ENCODE measurements at regions not wholly inside any gene's neighbourhood (a gene's known extent, or its start where the extent isn't known, plus 50 kb on each side); places are given as distances from the start of the nearest gene placed in this dataset.

- TF ChIP-seq, protein P1, sequence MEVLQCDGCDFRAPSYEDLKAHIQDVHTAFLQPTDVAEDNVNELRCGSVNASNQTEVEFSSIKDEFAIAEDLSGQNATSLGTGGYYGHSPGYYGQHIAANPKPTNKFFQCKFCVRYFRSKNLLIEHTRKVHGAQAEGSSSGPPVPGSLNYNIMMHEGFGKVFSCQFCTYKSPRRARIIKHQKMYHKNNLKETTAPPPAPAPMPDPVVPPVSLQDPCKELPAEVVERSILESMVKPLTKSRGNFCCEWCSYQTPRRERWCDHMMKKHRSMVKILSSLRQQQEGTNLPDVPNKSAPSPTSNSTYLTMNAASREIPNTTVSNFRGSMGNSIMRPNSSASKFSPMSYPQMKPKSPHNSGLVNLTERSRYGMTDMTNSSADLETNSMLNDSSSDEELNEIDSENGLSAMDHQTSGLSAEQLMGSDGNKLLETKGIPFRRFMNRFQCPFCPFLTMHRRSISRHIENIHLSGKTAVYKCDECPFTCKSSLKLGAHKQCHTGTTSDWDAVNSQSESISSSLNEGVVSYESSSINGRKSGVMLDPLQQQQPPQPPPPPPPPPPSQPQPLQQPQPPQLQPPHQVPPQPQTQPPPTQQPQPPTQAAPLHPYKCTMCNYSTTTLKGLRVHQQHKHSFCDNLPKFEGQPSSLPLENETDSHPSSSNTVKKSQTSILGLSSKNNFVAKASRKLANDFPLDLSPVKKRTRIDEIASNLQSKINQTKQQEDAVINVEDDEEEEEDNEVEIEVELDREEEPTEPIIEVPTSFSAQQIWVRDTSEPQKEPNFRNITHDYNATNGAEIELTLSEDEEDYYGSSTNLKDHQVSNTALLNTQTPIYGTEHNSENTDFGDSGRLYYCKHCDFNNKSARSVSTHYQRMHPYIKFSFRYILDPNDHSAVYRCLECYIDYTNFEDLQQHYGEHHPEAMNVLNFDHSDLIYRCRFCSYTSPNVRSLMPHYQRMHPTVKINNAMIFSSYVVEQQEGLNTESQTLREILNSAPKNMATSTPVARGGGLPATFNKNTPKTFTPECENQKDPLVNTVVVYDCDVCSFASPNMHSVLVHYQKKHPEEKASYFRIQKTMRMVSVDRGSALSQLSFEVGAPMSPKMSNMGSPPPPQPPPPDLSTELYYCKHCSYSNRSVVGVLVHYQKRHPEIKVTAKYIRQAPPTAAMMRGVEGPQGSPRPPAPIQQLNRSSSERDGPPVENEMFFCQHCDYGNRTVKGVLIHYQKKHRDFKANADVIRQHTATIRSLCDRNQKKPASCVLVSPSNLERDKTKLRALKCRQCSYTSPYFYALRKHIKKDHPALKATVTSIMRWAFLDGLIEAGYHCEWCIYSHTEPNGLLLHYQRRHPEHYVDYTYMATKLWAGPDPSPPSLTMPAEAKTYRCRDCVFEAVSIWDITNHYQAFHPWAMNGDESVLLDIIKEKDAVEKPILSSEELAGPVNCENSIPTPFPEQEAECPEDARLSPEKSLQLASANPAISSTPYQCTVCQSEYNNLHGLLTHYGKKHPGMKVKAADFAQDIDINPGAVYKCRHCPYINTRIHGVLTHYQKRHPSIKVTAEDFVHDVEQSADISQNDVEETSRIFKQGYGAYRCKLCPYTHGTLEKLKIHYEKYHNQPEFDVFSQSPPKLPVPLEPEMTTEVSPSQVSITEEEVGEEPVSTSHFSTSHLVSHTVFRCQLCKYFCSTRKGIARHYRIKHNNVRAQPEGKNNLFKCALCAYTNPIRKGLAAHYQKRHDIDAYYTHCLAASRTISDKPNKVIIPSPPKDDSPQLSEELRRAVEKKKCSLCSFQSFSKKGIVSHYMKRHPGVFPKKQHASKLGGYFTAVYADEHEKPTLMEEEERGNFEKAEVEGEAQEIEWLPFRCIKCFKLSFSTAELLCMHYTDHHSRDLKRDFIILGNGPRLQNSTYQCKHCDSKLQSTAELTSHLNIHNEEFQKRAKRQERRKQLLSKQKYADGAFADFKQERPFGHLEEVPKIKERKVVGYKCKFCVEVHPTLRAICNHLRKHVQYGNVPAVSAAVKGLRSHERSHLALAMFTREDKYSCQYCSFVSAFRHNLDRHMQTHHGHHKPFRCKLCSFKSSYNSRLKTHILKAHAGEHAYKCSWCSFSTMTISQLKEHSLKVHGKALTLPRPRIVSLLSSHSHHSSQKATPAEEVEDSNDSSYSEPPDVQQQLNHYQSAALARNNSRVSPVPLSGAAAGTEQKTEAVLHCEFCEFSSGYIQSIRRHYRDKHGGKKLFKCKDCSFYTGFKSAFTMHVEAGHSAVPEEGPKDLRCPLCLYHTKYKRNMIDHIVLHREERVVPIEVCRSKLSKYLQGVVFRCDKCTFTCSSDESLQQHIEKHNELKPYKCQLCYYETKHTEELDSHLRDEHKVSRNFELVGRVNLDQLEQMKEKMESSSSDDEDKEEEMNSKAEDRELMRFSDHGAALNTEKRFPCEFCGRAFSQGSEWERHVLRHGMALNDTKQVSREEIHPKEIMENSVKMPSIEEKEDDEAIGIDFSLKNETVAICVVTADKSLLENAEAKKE (CRISPR knock-in tag; IDR thresholded peaks at IDR 0.05): no peak
- TF ChIP-seq JUNB (IDR thresholded peaks at IDR 0.05; ENCODE audit: unreplicated experiment) (no peak), REST (IDR thresholded peaks at IDR 0.05; ENCODE audit: unreplicated experiment) (no peak)
Measured at GRCh38 chr5:68749077-68749476, 344.7 kb upstream of the SLC30A5 start (continued).

DNA sequence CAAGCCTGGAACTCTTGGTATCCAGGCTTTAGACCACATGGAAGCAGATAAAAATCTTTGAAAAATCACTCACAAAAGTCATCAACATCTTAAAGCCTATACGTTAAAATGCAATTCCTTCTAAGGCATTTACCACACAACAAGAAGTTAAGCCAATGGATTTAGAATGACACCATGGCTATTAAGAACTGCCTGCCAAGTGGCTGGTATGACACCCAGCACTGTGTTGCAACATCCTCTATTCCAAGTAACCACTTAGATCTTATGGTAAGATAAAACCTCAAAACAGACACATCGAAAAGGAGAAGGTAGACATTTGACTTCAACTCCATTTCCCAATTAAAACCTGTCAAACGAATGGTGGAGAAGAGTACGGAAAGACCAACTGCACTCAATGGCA is 344.2 kb upstream of the SLC30A5 start:
- Mint-ChIP-seq H3K4me3 (no peak overlapping the region), H3K4me1 (peaks cover 6% of the 10 kb centered on the region; the same call in 2 of the 3 replicates), H3K27ac (no peak overlapping the region), H3K9me3 (no peaks in the 10 kb centered on the region), H3K36me3 (ENCODE audit: low read depth) (no peaks in the 10 kb centered on the region), H3K27me3 (ENCODE audit: insufficient read depth, low read depth, poor library complexity) (peaks cover 3% of the 10 kb centered on the region)
- Histone ChIP-seq H3K4me1 (ENCODE audit: insufficient read depth) (peaks cover 10% of the 10 kb centered on the region; the same call in 1 of the 2 replicates), H3K36me3 (ENCODE audit: insufficient read depth) (no peaks in the 10 kb centered on the region), H3K9me2 (ENCODE audit: insufficient read depth) (peaks cover 8% of the 10 kb centered on the region; the same call in 1 of the 2 replicates), H3K27me3 (ENCODE audit: insufficient read depth) (no peaks in the 10 kb centered on the region), H3K4me3 (no peak overlapping the region), H3K4me2 (no peak overlapping the region), H4K20me1 (replicated peaks; ENCODE audit: insufficient read depth) (no peaks in the 10 kb centered on the region), H3F3A (replicated peaks; ENCODE audit: low read depth) (no peaks in the 10 kb centered on the region), H3K79me2 (replicated peaks; ENCODE audit: insufficient read depth) (no peaks in the 10 kb centered on the region), H2AFZ (no peak overlapping the region), H3K27ac (ENCODE audit: low read depth) (no peak overlapping the region)
- DNase-seq (ENCODE audit: low spot score): no peak
- no peak for ATAC-seq
- TF ChIP-seq POLR2AphosphoS5 (IDR thresholded peaks at IDR 0.05; ENCODE audit: low read depth) (no peak), NANOG (IDR thresholded peaks at IDR 0.05; ENCODE audit: borderline replicate concordance) (no peak), ETS1 (IDR thresholded peaks at IDR 0.05) (no peak)

All from GM23338 (cell line).